ENCODE measurements at regions not wholly inside any gene's neighbourhood (a gene's known extent, or its start where the extent isn't known, plus 50 kb on each side); places are given as distances from the start of the nearest gene placed in this dataset.

GRCh38 chr13:21871382-21871781 is 200.5 kb downstream of the FGF9 start:
- TF ChIP-seq, protein P1, sequence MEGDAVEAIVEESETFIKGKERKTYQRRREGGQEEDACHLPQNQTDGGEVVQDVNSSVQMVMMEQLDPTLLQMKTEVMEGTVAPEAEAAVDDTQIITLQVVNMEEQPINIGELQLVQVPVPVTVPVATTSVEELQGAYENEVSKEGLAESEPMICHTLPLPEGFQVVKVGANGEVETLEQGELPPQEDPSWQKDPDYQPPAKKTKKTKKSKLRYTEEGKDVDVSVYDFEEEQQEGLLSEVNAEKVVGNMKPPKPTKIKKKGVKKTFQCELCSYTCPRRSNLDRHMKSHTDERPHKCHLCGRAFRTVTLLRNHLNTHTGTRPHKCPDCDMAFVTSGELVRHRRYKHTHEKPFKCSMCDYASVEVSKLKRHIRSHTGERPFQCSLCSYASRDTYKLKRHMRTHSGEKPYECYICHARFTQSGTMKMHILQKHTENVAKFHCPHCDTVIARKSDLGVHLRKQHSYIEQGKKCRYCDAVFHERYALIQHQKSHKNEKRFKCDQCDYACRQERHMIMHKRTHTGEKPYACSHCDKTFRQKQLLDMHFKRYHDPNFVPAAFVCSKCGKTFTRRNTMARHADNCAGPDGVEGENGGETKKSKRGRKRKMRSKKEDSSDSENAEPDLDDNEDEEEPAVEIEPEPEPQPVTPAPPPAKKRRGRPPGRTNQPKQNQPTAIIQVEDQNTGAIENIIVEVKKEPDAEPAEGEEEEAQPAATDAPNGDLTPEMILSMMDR (conservative IDR thresholded peaks at IDR 0.05 in 1 of 2, IDR thresholded peaks at IDR 0.05 in 1 of 2; ENCODE audit: extremely low read depth in 1 of 2, insufficient read depth in 1 of 2, low read depth in 1 of 2, low read length in 2 of 2): no peak
- no peak for TF ChIP-seq EZH2 (IDR thresholded peaks at IDR 0.05; ENCODE audit: borderline replicate concordance, low read length)

All from mammary epithelial cell (primary cell).